ENCODE measurements at regions not wholly inside any gene's neighbourhood (a gene's known extent, or its start where the extent isn't known, plus 50 kb on each side); places are given as distances from the start of the nearest gene placed in this dataset.
A peak's percentile ranks its signal among the peaks of the same experiment; 100 is the strongest.

DNA sequence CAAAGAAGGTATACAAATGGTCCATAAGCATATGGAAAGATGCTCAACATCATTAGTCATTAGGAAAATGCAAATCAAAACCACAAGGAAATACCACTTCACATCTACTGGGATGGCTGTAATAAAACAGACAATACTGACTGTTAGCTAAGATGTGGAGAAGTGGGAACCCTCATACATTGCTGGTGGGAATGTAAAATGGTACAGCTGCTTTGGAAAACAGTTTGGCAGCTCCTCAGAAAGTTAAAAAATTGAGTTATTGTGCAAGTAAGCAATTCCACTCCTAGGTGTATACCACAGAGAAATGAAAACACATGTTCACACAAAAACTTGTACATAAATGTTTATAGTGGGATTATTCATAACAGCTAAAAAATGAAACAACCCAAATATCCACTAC lies 173.0 kb upstream of the JAG1 start:
- intact Hi-C loops (cut with DNase I, micrococcal nuclease), result no loop called here
- H3K9me3 ChIP-seq, result peaks cover 1% of the 10 kb centered on the region
- H3K4me1 ChIP-seq (ENCODE audit: low read depth), result peaks cover 14% of the 10 kb centered on the region
- ATAC-seq (no peak), DNase-seq (no peak)
- no peak for TF ChIP-seq CTCF (IDR thresholded peaks at IDR 0.05)
- H3K4me3 ChIP-seq, result no peak overlapping the region
- no peaks in the 10 kb centered on the region for H3K36me3 ChIP-seq (ENCODE audit: low read depth)

GRCh38 chr20:10848810-10849370 lies 175.1 kb upstream of the JAG1 start:
- no peaks in the 10 kb centered on the region for H3K36me3 ChIP-seq (ENCODE audit: low read depth)
- H3K4me1 ChIP-seq (ENCODE audit: low read depth), result peaks cover 14% of the 10 kb centered on the region
- TF ChIP-seq CTCF (IDR thresholded peaks at IDR 0.05), result no peak
- no peaks in the 10 kb centered on the region for H3K9me3 ChIP-seq
- H3K4me3 ChIP-seq, result no peak overlapping the region
- intact Hi-C loops (cut with DNase I, micrococcal nuclease), result no loop called here
- ATAC-seq (peak; percentile 95), DNase-seq (peak in 2 of 3 donors; percentile 40 to 72)

DNA sequence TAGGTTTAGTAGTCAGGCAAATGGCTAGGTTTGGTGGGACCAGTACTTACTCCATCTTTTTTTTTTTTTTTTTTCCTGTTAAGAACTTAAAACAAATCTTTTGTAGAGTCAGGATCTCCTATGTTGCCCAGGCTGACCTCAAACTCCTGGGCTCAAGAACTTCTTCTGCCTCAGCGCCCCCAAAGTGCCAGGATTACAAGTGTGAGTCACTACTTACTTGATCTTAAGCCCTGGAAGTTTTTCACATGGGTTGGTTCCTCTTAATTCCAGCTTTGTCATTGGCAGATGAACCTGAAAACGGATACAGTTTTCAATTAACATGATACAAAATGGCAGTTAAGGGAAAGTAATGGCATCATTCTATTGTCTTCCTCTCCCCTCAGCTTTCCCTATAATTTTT lies 179.4 kb upstream of the JAG1 start:
- H3K4me3 ChIP-seq, result no peak overlapping the region
- DNase-seq, result no peak
- H3K36me3 ChIP-seq (ENCODE audit: low read depth), result no peaks in the 10 kb centered on the region
- intact Hi-C loops (cut with DNase I, micrococcal nuclease), result no loop called here
- TF ChIP-seq CTCF (IDR thresholded peaks at IDR 0.05), result no peak
- no peaks in the 10 kb centered on the region for H3K9me3 ChIP-seq
- H3K4me1 ChIP-seq (ENCODE audit: low read depth), result peaks cover 16% of the 10 kb centered on the region
- no peak for ATAC-seq

DNA sequence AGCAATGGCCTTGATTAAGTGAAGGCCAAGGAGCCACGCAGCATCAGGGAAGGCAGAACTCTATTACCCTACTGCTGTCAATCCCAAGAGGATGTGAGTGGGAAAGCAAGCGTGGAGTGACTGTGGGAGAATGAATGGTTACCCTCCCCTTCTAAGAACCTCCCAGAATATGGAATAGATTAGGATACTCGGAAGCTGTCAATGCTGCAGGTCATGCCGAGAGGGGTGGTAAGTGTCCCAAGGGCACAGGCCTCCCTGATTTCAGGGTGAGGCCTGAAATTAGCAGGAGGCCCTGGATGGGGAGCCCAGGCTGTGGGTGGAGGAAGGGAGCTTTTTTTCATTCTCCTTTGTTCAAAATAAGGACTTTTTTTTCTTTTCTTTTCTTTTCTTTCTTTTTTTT lies 179.9 kb upstream of the JAG1 start:
- Histone ChIP-seq H3K36me3 (ENCODE audit: low read depth) (no peaks in the 10 kb centered on the region), H3K4me3 (no peak overlapping the region), H3K4me1 (ENCODE audit: low read depth) (peaks cover 10% of the 10 kb centered on the region), H3K9me3 (no peaks in the 10 kb centered on the region)
- DNase-seq, result no peak
- intact Hi-C loops (cut with DNase I, micrococcal nuclease), result no loop called here
- no peak for TF ChIP-seq CTCF (IDR thresholded peaks at IDR 0.05)
- ATAC-seq, result no peak

GRCh38 chr20:10854976-10855375 lies 181.2 kb upstream of the JAG1 start:
- peaks cover 5% of the 10 kb centered on the region for H3K4me1 ChIP-seq (ENCODE audit: low read depth)
- intact Hi-C loops (cut with DNase I, micrococcal nuclease), result no loop called here
- no peak for TF ChIP-seq CTCF (IDR thresholded peaks at IDR 0.05)

DNA sequence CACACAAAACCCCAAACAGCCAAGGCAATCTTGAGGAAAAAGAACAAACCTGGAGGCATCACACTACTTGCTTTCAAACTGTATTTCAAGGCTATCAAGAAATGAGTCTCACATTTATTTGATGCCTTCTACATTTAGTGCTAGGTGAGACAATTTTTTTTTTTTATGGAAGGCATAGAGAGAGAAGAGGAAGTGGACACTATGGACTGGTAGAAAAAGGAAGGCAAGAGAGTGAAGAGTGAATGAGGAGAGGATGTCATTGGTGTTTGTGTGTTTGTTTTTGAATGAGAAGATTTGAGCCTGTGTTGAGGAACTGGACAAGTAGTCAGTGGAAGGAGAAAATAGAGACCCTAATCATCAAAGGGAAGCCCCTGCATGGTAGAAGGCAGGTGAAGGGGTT lies 182.0 kb upstream of the JAG1 start:
- intact Hi-C loops (cut with DNase I, micrococcal nuclease), result no loop called here
- Histone ChIP-seq H3K4me1 (ENCODE audit: low read depth) (peaks cover 5% of the 10 kb centered on the region), H3K36me3 (ENCODE audit: low read depth) (no peaks in the 10 kb centered on the region), H3K9me3 (no peaks in the 10 kb centered on the region), H3K4me3 (no peak overlapping the region)
- DNase-seq (no peak), ATAC-seq (no peak)
- no peak for TF ChIP-seq CTCF (IDR thresholded peaks at IDR 0.05)

More at GRCh38 chr20:10854976-10855375, 181.2 kb upstream of the JAG1 start:
- H3K4me3 ChIP-seq, result no peak overlapping the region
- ATAC-seq (no peak), DNase-seq (no peak)
- no peaks in the 10 kb centered on the region for H3K9me3 ChIP-seq
- H3K36me3 ChIP-seq (ENCODE audit: low read depth), result no peaks in the 10 kb centered on the region

Measured in mucosa of descending colon (tissue), 3 donors.